Testis (tissue), 2 donors: ENCODE measurements at regions not wholly inside any gene's neighbourhood (a gene's known extent, or its start where the extent isn't known, plus 50 kb on each side); places are given as distances from the start of the nearest gene placed in this dataset.

Experiments
- POLR2A ChIP-seq: fragments of 450-650 bp; IDR thresholded peaks from one replicate; pipeline ENCODE4 v1.6.1; 2017; ENCODE audit warnings: antibody characterized with exemption, mild to moderate bottlenecking, moderate library complexity
- TF ChIP-seq, protein P1 (sequence below), 3 experiments: fragments of 450-650 bp in 2 of 3; fragments of 200-600 bp in 1 of 3; sonication (generic) in 1 of 3; IDR thresholded peaks; one replicate each; pipeline ENCODE4 v1.5.1; 2016 to 2019; ENCODE audit warnings: antibody characterized with exemption in 3 of 3, mild to moderate bottlenecking in 2 of 3, moderate library complexity in 1 of 3

DNA sequence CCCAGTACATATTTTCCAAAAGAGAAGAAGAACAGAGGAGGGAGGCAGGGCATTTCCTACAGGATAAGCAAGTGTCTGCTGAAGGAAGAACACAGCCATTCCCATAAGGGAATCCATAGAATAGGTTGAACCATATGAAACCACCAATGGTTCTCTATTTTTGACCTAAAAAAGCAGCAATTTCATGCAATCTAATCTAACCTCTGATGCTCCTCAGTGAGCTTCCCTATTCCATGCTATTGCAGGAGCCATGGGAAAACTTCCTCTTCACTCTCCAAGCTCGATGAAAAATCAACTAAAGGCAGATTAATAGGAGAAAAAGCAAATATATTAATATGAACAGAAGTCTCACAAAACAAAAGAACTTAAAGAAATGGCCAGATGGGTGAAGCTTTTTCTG lies 50.5 kb downstream of the SIPA1L2 start:
- TF ChIP-seq, protein P1, sequence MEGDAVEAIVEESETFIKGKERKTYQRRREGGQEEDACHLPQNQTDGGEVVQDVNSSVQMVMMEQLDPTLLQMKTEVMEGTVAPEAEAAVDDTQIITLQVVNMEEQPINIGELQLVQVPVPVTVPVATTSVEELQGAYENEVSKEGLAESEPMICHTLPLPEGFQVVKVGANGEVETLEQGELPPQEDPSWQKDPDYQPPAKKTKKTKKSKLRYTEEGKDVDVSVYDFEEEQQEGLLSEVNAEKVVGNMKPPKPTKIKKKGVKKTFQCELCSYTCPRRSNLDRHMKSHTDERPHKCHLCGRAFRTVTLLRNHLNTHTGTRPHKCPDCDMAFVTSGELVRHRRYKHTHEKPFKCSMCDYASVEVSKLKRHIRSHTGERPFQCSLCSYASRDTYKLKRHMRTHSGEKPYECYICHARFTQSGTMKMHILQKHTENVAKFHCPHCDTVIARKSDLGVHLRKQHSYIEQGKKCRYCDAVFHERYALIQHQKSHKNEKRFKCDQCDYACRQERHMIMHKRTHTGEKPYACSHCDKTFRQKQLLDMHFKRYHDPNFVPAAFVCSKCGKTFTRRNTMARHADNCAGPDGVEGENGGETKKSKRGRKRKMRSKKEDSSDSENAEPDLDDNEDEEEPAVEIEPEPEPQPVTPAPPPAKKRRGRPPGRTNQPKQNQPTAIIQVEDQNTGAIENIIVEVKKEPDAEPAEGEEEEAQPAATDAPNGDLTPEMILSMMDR (IDR thresholded peaks at IDR 0.05) = no peak
- TF ChIP-seq POLR2A = no peak
